HepG2 (cell line): ENCODE measurements at regions not wholly inside any gene's neighbourhood (a gene's known extent, or its start where the extent isn't known, plus 50 kb on each side); places are given as distances from the start of the nearest gene placed in this dataset.

Experiments
- ATAC-seq: fragments of 200-7000 bp; cut with Tn5 transposase; 3 replicates; pipeline ENCODE4 v1.9.1; 2020; ENCODE audit warnings: mild to moderate bottlenecking, moderate library complexity
- BruUV-seq: library from RNA; stranded (reverse); fragments of 400-500 nt; replicated peaks from 2 replicates; lab custom pipeline; 2021; lab: Mats Ljungman, UMichigan
- CTCF ChIA-PET: fragments of 300-600 bp; formaldehyde crosslinking; extraction: SDS; loops from one replicate; lab custom pipeline; 2021; ENCODE audit warnings: low total read pairs, inconsistent platforms, low intra/inter-chr PET ratio; lab: Yijun Ruan, JAX
- POLR2A ChIA-PET: fragments of 350-600 bp; sonication (Branson Sonifier 250); formaldehyde crosslinking; loops from one replicate; lab custom pipeline; 2020; ENCODE audit warnings: antibody characterized with exemption, inconsistent platforms; lab: Yijun Ruan, JAX
- DNase-seq: peaks from one replicate; pipeline ENCODE4 v3.0.0-alpha.2; 2015; ENCODE audit warnings: low spot score
- FAIRE-seq: peaks from 3 replicates; lab custom pipeline; 2011; peaks lifted over from hg19 to GRCh38; lab: Jason Lieb, UNC
- H2AFZ ChIP-seq: one replicate; pipeline ENCODE4 v1.6.1; 2011; ENCODE audit warnings: low read length, inconsistent platforms
- H3K27ac ChIP-seq: fragments of 300-600 bp; 3 replicates; pipeline ENCODE4 v1.8.0; 2011; ENCODE audit warnings: mixed run types, mild to moderate bottlenecking, mixed read lengths, low read length, inconsistent platforms; ENCODE audit not compliant: insufficient read depth; ENCODE audit errors: extremely low read length
- H3K27me3 ChIP-seq, 2 experiments: fragments of 200-600 bp in 1 of 2; 2 replicates in 1 of 2; 3 replicates in 1 of 2; pipeline versions ENCODE4 v1.6.0 to v1.8.0; 2011; ENCODE audit warnings: low read length in 2 of 2, mild to moderate bottlenecking in 2 of 2, moderate library complexity in 2 of 2, inconsistent platforms in 1 of 2; ENCODE audit not compliant: insufficient read depth in 2 of 2, control insufficient read depth in 1 of 2
- H3K36me3 ChIP-seq, 2 experiments: fragments of 200-600 bp in 1 of 2; replicated peaks in 1 of 2; 2 replicates in 1 of 2; 3 replicates in 1 of 2; pipeline versions ENCODE4 v1.5.1 to v1.8.0; 2011; ENCODE audit warnings: low read length in 2 of 2, inconsistent platforms in 1 of 2; ENCODE audit not compliant: insufficient read depth in 2 of 2, control insufficient read depth in 1 of 2
- H3K4me1 ChIP-seq: 2 replicates; pipeline ENCODE4 v1.5.1; 2012; ENCODE audit warnings: low read length, inconsistent platforms; ENCODE audit not compliant: insufficient read depth
- H3K4me2 ChIP-seq: 2 replicates; pipeline ENCODE4 v1.6.0; 2011; ENCODE audit warnings: low read depth, low read length, inconsistent platforms
- H3K4me3 ChIP-seq, 3 experiments: fragments of 200-600 bp in 1 of 3; sonication (generic), shearing (Covaris generic) in 1 of 3; replicated peaks in 1 of 3; 2 replicates each; pipeline ENCODE4 v1.5.1; 2011 to 2016; ENCODE audit warnings: low read length in 3 of 3, inconsistent platforms in 2 of 3, low read depth in 2 of 3, mild to moderate bottlenecking in 2 of 3, control low read depth in 1 of 3, mixed read lengths in 1 of 3; ENCODE audit not compliant: insufficient read depth in 1 of 3
- H3K79me2 ChIP-seq: one replicate; pipeline ENCODE4 v1.6.1; 2011; ENCODE audit warnings: low read length, inconsistent platforms; ENCODE audit not compliant: insufficient read depth
- H3K9ac ChIP-seq: 2 replicates; pipeline ENCODE4 v1.6.0; 2011; ENCODE audit warnings: mild to moderate bottlenecking, low read depth, low read length, inconsistent platforms; ENCODE audit not compliant: insufficient read depth
- H3K9me3 ChIP-seq: 2 replicates; pipeline ENCODE4 v1.5.1; 2012; ENCODE audit warnings: mild to moderate bottlenecking, low read length
- H4K20me1 ChIP-seq: 2 replicates; pipeline ENCODE4 v1.6.0; 2011; ENCODE audit warnings: inconsistent platforms, mild to moderate bottlenecking, low read length, moderate library complexity; ENCODE audit not compliant: insufficient read depth
- ADNP ChIP-seq: sonication (generic); formaldehyde crosslinking; IDR thresholded peaks from 2 replicates; pipeline ENCODE4 v1.4.0; 2020; ENCODE audit warnings: missing genetic modification reagents
- CTCF ChIP-seq: sonication (generic); formaldehyde crosslinking; IDR thresholded peaks from 2 replicates; pipeline ENCODE4 v1.5.0; 2020; ENCODE audit warnings: mild to moderate bottlenecking, missing genetic modification reagents, moderate library complexity
- KLF15 ChIP-seq: sonication (generic); formaldehyde crosslinking; IDR thresholded peaks from 2 replicates; pipeline ENCODE4 v1.8.1; 2023; ENCODE audit warnings: borderline replicate concordance, mild to moderate bottlenecking, inconsistent platforms, missing genetic modification reagents, mixed read lengths
- MXD3 ChIP-seq: IDR thresholded peaks from 2 replicates; pipeline ENCODE4 v1.6.1; 2016; ENCODE audit warnings: mild to moderate bottlenecking, missing biosample characterization, missing genetic modification reagents
- PAXIP1 ChIP-seq: sonication (generic); formaldehyde crosslinking; conservative IDR thresholded peaks from 2 replicates; pipeline ENCODE4 v1.4.0; 2020; ENCODE audit warnings: mild to moderate bottlenecking, missing genetic modification reagents, moderate library complexity
- SATB2 ChIP-seq: sonication (generic); formaldehyde crosslinking; IDR thresholded peaks from 2 replicates; pipeline ENCODE4 v1.5.0; 2020; ENCODE audit warnings: missing genetic modification reagents
- TAF15 ChIP-seq: fragments of 200-400 bp; formaldehyde crosslinking; IDR thresholded peaks from one replicate; pipeline ENCODE4 v1.6.1; 2018; ENCODE audit warnings: mild to moderate bottlenecking, low read depth, low read length; ENCODE audit not compliant: poor library complexity, severe bottlenecking
- ZFP91 ChIP-seq: sonication (generic); formaldehyde crosslinking; IDR thresholded peaks from 2 replicates; pipeline ENCODE4 v1.9.0; 2022; ENCODE audit warnings: missing genetic modification reagents, mild to moderate bottlenecking, borderline replicate concordance
- ZNF343 ChIP-seq: sonication (generic); formaldehyde crosslinking; IDR thresholded peaks from 2 replicates; pipeline ENCODE4 v1.4.0; 2020; ENCODE audit warnings: mild to moderate bottlenecking, missing genetic modification reagents
- ZNF513 ChIP-seq: sonication (generic); formaldehyde crosslinking; conservative IDR thresholded peaks from 2 replicates; pipeline ENCODE4 v1.5.0; 2020; ENCODE audit warnings: missing genetic modification reagents
- ZXDC ChIP-seq: sonication (generic); formaldehyde crosslinking; IDR thresholded peaks from 2 replicates; pipeline ENCODE4 v1.5.0; 2020; ENCODE audit warnings: mild to moderate bottlenecking, missing genetic modification reagents
- WGBS: methylation state at CpG from one replicate; pipeline ENCODE4 v1.1.6; 2017; ENCODE audit warnings: low lambda C conversion rate; 5-methylcytosine and 5-hydroxymethylcytosine counted together
- in situ Hi-C: cut with HindIII; loops from 2 replicates; pipeline ENCODE4 v1.10.0; 2017; ENCODE audit warnings: low pct_unique_long_range_greater_than_20kb; ENCODE audit not compliant: extremely low pct_ligation_motif_present
- intact Hi-C: fragments of 100-400 bp; cut with micrococcal nuclease; formaldehyde crosslinking; loops from one replicate; pipeline ENCODE4 v1.10.0; 2022; ENCODE audit not compliant: unreplicated experiment

GRCh38 chr16:63806794-63807506, 1314.9 kb downstream of the CDH11 start:
- FAIRE-seq (no peak), ATAC-seq (no peak), DNase-seq (no peak)
- POLR2A ChIA-PET: no interaction called here
- Histone ChIP-seq H3K36me3 (no peaks in the 10 kb centered on the region), H3K79me2 (no peaks in the 10 kb centered on the region), H3K27ac (no peak overlapping the region), H4K20me1 (no peaks in the 10 kb centered on the region), H3K27me3 (no peaks in the 10 kb centered on the region), H3K4me3 (no peak overlapping the region), H3K9me3 (peaks cover 59% of the 10 kb centered on the region), H3K4me2 (no peak overlapping the region), H3K9ac (no peak overlapping the region), H2AFZ (no peak overlapping the region), H3K4me1 (no peaks in the 10 kb centered on the region)
- intact Hi-C loops: no loop called here
- BruUV-seq: no TSS peak
- 3% methylated on average over 3 of the region's 3 CpGs for WGBS
- CTCF ChIA-PET: no interaction called here
- in situ Hi-C loops: no loop called here
- TF ChIP-seq KLF15 (no peak), CTCF (CRISPR knock-in tag) (no peak), ZNF343 (CRISPR knock-in tag) (no peak), ADNP (no peak), ZFP91 (CRISPR knock-in tag) (no peak), ZNF513 (CRISPR knock-in tag) (no peak), SATB2 (CRISPR knock-in tag) (no peak), TAF15 (no peak), PAXIP1 (no peak), ZXDC (CRISPR knock-in tag) (no peak), MXD3 (no peak)
